Glutamatergic neuron (in vitro differentiated cells): ENCODE measurements at regions not wholly inside any gene's neighbourhood (a gene's known extent, or its start where the extent isn't known, plus 50 kb on each side); places are given as distances from the start of the nearest gene placed in this dataset.
A peak's percentile ranks its signal among the peaks of the same experiment; 100 is the strongest.
"Not testable (repeated sequence)": the region's sequence is repeated elsewhere in the genome, so short reads cannot be mapped to it uniquely, and the experiment has no call there.

Experiments
- DNase-seq: peaks from one replicate; pipeline ENCODE4 v3.0.0; 2022
- H3K27ac Mint-ChIP-seq: one replicate; pipeline ENCODE4 v1.8.0; 2020; ENCODE audit warnings: mild to moderate bottlenecking, mixed read lengths, inconsistent platforms; ENCODE audit not compliant: unreplicated experiment
- H3K27me3 Mint-ChIP-seq: one replicate; pipeline ENCODE4 v1.8.0; 2020; ENCODE audit warnings: mild to moderate bottlenecking, moderate library complexity, mixed read lengths, inconsistent platforms; ENCODE audit not compliant: unreplicated experiment
- H3K36me3 Mint-ChIP-seq: one replicate; pipeline ENCODE4 v1.8.0; 2020; ENCODE audit warnings: mild to moderate bottlenecking, mixed read lengths, inconsistent platforms; ENCODE audit not compliant: unreplicated experiment
- H3K4me1 Mint-ChIP-seq: one replicate; pipeline ENCODE4 v1.8.0; 2020; ENCODE audit warnings: mild to moderate bottlenecking, low read depth, mixed read lengths, inconsistent platforms; ENCODE audit not compliant: unreplicated experiment
- H3K4me3 Mint-ChIP-seq: one replicate; pipeline ENCODE4 v1.8.0; 2020; ENCODE audit warnings: mild to moderate bottlenecking, mixed read lengths, inconsistent platforms; ENCODE audit not compliant: unreplicated experiment
- H3K9me3 Mint-ChIP-seq: one replicate; pipeline ENCODE4 v1.8.0; 2020; ENCODE audit warnings: mild to moderate bottlenecking, moderate library complexity, mixed read lengths, inconsistent platforms; ENCODE audit not compliant: unreplicated experiment
- CTCF ChIP-seq: fragments of 200-600 bp; sonication (generic); IDR thresholded peaks from one replicate; pipeline ENCODE4 v1.5.0; 2021; ENCODE audit not compliant: partially characterized antibody, unreplicated experiment

- H3K9me3 Mint-ChIP-seq: peaks cover 12% of the 10 kb centered on the region
These were observed 218.6 kb downstream of the ZNF33B start for GRCh38 chr10:42419789-42420188.

GRCh38 chr10:42380926-42381547 is 257.3 kb downstream of the ZNF33B start:
- no peak for DNase-seq
- peaks cover 1% of the 10 kb centered on the region for H3K36me3 Mint-ChIP-seq
- no peak for TF ChIP-seq CTCF
- no peaks in the 10 kb centered on the region for H3K4me1 Mint-ChIP-seq
- H3K27me3 Mint-ChIP-seq: peaks cover under 1% of the 10 kb centered on the region
- peaks cover 4% of the 10 kb centered on the region for H3K9me3 Mint-ChIP-seq
- no peak overlapping the region for H3K27ac Mint-ChIP-seq
- no peak overlapping the region for H3K4me3 Mint-ChIP-seq

More at GRCh38 chr10:42419789-42420188, 218.6 kb downstream of the ZNF33B start:
- no peak for TF ChIP-seq CTCF
- H3K36me3 Mint-ChIP-seq: peaks cover 14% of the 10 kb centered on the region
- H3K4me1 Mint-ChIP-seq: no peaks in the 10 kb centered on the region
- peaks cover 7% of the 10 kb centered on the region for H3K27me3 Mint-ChIP-seq
- no peak overlapping the region for H3K27ac Mint-ChIP-seq
- DNase-seq: no peak
- H3K4me3 Mint-ChIP-seq: no peak overlapping the region

- Mint-ChIP-seq H3K4me1 (no peaks in the 10 kb centered on the region), H3K27ac (peak overlapping the region; percentile 89), H3K4me3 (peak overlapping the region; percentile 86), H3K36me3 (peaks cover 11% of the 10 kb centered on the region), H3K9me3 (peaks cover 15% of the 10 kb centered on the region), H3K27me3 (no peaks in the 10 kb centered on the region)
- no peak for TF ChIP-seq CTCF
- DNase-seq: peak; percentile 83
These were observed 270.7 kb downstream of the ZNF33B start for GRCh38 chr10:42367532-42368230.

- Mint-ChIP-seq H3K36me3 (peaks cover 9% of the 10 kb centered on the region), H3K27ac (no peak overlapping the region), H3K4me1 (no peaks in the 10 kb centered on the region), H3K27me3 (no peaks in the 10 kb centered on the region), H3K4me3 (no peak overlapping the region), H3K9me3 (peaks cover 3% of the 10 kb centered on the region)
- no peak for DNase-seq
- no peak for TF ChIP-seq CTCF
These were observed 286.6 kb downstream of the ZNF33B start for GRCh38 chr10:42351745-42352144.

- H3K4me1 Mint-ChIP-seq, H3K4me3 Mint-ChIP-seq, H3K27ac Mint-ChIP-seq, H3K27me3 Mint-ChIP-seq, DNase-seq: not testable (repeated sequence)
- Mint-ChIP-seq H3K9me3 (peaks cover 43% of the 10 kb centered on the region), H3K36me3 (peaks cover 46% of the 10 kb centered on the region)
These were observed 301.6 kb downstream of the ZNF33B start for GRCh38 chr10:42336593-42337337.

- Mint-ChIP-seq H3K9me3 (peaks cover 46% of the 10 kb centered on the region), H3K36me3 (peaks cover 51% of the 10 kb centered on the region)
- H3K4me1 Mint-ChIP-seq, H3K27ac Mint-ChIP-seq, H3K27me3 Mint-ChIP-seq, DNase-seq, H3K4me3 Mint-ChIP-seq: not testable (repeated sequence)
These were observed 302.6 kb downstream of the ZNF33B start for GRCh38 chr10:42335653-42336296.
